HepG2 (cell line): ENCODE measurements at regions not wholly inside any gene's neighbourhood (a gene's known extent, or its start where the extent isn't known, plus 50 kb on each side); places are given as distances from the start of the nearest gene placed in this dataset.

Source experiments
- CCDC6 ChIP-seq: sonication (generic); formaldehyde crosslinking; IDR thresholded peaks from 2 replicates; pipeline ENCODE4 v1.8.1; 2022; ENCODE audit warnings: mild to moderate bottlenecking, missing genetic modification reagents, moderate library complexity
- FLYWCH1 ChIP-seq: sonication (generic); formaldehyde crosslinking; IDR thresholded peaks from 2 replicates; pipeline ENCODE4 v1.8.1; 2023; ENCODE audit warnings: mild to moderate bottlenecking, missing genetic modification reagents
- FOXK2 ChIP-seq: fragments of 450-650 bp; IDR thresholded peaks from 2 replicates; pipeline ENCODE4 v1.6.1; 2016
- HNRNPUL1 ChIP-seq: fragments of 200-400 bp; formaldehyde crosslinking; IDR thresholded peaks from 2 replicates; pipeline ENCODE4 v1.6.1; 2017; ENCODE audit warnings: low read depth, mild to moderate bottlenecking, low read length, moderate library complexity
- HOXA7 ChIP-seq: sonication (generic); formaldehyde crosslinking; IDR thresholded peaks from 2 replicates; pipeline ENCODE4 v1.8.1; 2022; ENCODE audit warnings: mild to moderate bottlenecking, missing genetic modification reagents, moderate library complexity
- IRX3 ChIP-seq: sonication (generic); formaldehyde crosslinking; IDR thresholded peaks from 2 replicates; pipeline ENCODE4 v1.8.1; 2023; ENCODE audit warnings: mild to moderate bottlenecking, low read depth, missing genetic modification reagents, borderline replicate concordance
- MAFF ChIP-seq: IDR thresholded peaks from 2 replicates; pipeline ENCODE4 v1.6.1; 2011; ENCODE audit warnings: low read depth, low read length, improper control_type of control experiment
- MATR3 ChIP-seq: sonication (generic); formaldehyde crosslinking; IDR thresholded peaks from 2 replicates; pipeline ENCODE4 v1.4.0; 2020; ENCODE audit warnings: missing genetic modification reagents
- RARG ChIP-seq: sonication (generic); formaldehyde crosslinking; IDR thresholded peaks from 2 replicates; pipeline ENCODE4 v1.4.0; 2020; ENCODE audit warnings: low read depth, mild to moderate bottlenecking, missing genetic modification reagents
- SOX6 ChIP-seq, 2 experiments: fragments of 450-650 bp in 1 of 2; sonication (generic) in 1 of 2; formaldehyde crosslinking in 1 of 2; IDR thresholded peaks; 2 replicates each; pipeline versions ENCODE4 v1.4.0 to v1.6.1; 2017 to 2020; ENCODE audit warnings: antibody characterized with exemption in 1 of 2, mild to moderate bottlenecking in 1 of 2, missing genetic modification reagents in 1 of 2
- TMF1 ChIP-seq: sonication (generic); formaldehyde crosslinking; IDR thresholded peaks from 2 replicates; pipeline ENCODE4 v1.8.1; 2022; ENCODE audit warnings: low read depth, missing genetic modification reagents
- YEATS4 ChIP-seq: sonication (generic); formaldehyde crosslinking; IDR thresholded peaks from 2 replicates; pipeline ENCODE4 v1.4.0; 2020; ENCODE audit warnings: missing genetic modification reagents, borderline replicate concordance
- YY1 ChIP-seq: IDR thresholded peaks from 2 replicates; pipeline ENCODE4 v1.6.1; 2011; ENCODE audit warnings: low read length, low read depth, moderate library complexity, mild to moderate bottlenecking; ENCODE audit not compliant: insufficient read depth, insufficient replicate concordance
- ZMYM4 ChIP-seq: sonication (generic); formaldehyde crosslinking; IDR thresholded peaks from 2 replicates; pipeline ENCODE4 v1.8.1; 2023; ENCODE audit warnings: mild to moderate bottlenecking, missing genetic modification reagents
- ZNF251 ChIP-seq: sonication (generic); formaldehyde crosslinking; IDR thresholded peaks from 2 replicates; pipeline ENCODE4 v1.9.0; 2021; ENCODE audit warnings: mild to moderate bottlenecking, missing genetic modification reagents
- ZNF253 ChIP-seq: sonication (generic); formaldehyde crosslinking; IDR thresholded peaks from 2 replicates; pipeline ENCODE4 v1.8.0; 2022; ENCODE audit warnings: mild to moderate bottlenecking, missing genetic modification reagents, borderline replicate concordance
- ZNF350 ChIP-seq: sonication (generic); formaldehyde crosslinking; IDR thresholded peaks from 2 replicates; pipeline ENCODE4 v1.4.0; 2020; ENCODE audit warnings: mild to moderate bottlenecking, low read depth, missing genetic modification reagents, borderline replicate concordance
- ZNF891 ChIP-seq: sonication (generic); formaldehyde crosslinking; IDR thresholded peaks from 2 replicates; pipeline ENCODE4 v1.5.0; 2020; ENCODE audit warnings: mild to moderate bottlenecking, missing genetic modification reagents
- TF ChIP-seq, protein P1 (sequence below): sonication (generic); formaldehyde crosslinking; conservative IDR thresholded peaks from 2 replicates; pipeline ENCODE4 v1.4.0; 2020; ENCODE audit warnings: missing genetic modification reagents
- TF ChIP-seq, protein P2 (sequence below): conservative IDR thresholded peaks from 2 replicates; pipeline ENCODE4 v1.6.1; 2018; ENCODE audit warnings: missing genetic modification reagents
- TF ChIP-seq, protein P3 (sequence below): sonication (generic); formaldehyde crosslinking; IDR thresholded peaks from 2 replicates; pipeline ENCODE4 v1.5.0; 2020; ENCODE audit warnings: mild to moderate bottlenecking, missing genetic modification reagents, moderate library complexity
- TF ChIP-seq, protein P4 (sequence below): sonication (generic); formaldehyde crosslinking; IDR thresholded peaks from 2 replicates; pipeline ENCODE4 v1.5.1; 2020; ENCODE audit warnings: missing genetic modification reagents, mild to moderate bottlenecking, borderline replicate concordance
- TF ChIP-seq, protein P5 (sequence below): IDR thresholded peaks from 2 replicates; pipeline ENCODE4 v1.6.1; 2016; ENCODE audit warnings: missing genetic modification reagents, missing compliant biosample characterization

DNA sequence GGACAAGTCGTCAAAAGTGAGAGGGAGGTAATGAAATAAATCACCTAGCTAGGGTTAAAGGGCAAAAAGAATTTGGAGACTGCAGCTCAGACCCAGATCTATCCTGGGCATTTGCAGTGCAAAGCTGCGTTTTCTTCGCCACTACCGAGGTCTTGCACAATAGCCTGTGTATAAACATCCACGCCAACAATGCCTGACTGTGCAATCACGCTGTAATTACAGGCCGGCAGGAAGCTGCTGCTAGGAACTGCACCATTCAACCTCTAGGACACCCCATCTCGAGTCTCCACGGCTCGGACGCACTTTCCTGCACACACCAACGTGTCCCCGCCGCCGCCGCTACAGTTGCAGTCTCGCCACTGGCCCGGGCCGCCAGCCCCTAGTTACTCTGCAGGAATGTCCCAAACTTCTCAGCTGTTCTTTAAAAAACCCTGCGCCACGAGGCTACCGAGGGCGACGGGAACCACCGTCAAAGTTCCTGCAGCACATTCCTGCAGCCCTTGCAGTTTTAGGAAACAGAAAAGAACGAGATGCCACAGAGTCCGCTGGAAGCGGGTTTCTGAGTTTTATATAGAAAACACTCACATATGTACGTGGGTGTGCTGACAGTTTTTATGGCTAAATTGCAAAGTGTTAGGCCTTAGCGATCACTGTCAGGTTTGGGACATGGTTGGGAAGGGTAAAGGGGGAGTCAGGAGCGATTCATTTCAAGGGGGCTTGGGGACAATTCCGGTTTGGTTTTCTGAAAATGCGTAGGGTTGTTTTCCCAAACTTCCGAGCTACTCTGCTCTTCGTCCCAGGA lies 65.6 kb upstream of the PTGR2 start (continued):
- TF ChIP-seq, protein P1, sequence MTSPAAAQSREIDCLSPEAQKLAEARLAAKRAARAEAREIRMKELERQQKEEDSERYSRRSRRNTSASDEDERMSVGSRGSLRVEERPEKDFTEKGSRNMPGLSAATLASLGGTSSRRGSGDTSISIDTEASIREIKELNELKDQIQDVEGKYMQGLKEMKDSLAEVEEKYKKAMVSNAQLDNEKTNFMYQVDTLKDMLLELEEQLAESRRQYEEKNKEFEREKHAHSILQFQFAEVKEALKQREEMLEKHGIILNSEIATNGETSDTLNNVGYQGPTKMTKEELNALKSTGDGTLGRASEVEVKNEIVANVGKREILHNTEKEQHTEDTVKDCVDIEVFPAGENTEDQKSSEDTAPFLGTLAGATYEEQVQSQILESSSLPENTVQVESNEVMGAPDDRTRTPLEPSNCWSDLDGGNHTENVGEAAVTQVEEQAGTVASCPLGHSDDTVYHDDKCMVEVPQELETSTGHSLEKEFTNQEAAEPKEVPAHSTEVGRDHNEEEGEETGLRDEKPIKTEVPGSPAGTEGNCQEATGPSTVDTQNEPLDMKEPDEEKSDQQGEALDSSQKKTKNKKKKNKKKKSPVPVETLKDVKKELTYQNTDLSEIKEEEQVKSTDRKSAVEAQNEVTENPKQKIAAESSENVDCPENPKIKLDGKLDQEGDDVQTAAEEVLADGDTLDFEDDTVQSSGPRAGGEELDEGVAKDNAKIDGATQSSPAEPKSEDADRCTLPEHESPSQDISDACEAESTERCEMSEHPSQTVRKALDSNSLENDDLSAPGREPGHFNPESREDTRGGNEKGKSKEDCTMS: no peak
- TF ChIP-seq TMF1 (CRISPR knock-in tag): peak; percentile 86; the same call in 1 of the 2 replicates
- TF ChIP-seq RARG (CRISPR knock-in tag): no peak
- TF ChIP-seq, protein P2, sequence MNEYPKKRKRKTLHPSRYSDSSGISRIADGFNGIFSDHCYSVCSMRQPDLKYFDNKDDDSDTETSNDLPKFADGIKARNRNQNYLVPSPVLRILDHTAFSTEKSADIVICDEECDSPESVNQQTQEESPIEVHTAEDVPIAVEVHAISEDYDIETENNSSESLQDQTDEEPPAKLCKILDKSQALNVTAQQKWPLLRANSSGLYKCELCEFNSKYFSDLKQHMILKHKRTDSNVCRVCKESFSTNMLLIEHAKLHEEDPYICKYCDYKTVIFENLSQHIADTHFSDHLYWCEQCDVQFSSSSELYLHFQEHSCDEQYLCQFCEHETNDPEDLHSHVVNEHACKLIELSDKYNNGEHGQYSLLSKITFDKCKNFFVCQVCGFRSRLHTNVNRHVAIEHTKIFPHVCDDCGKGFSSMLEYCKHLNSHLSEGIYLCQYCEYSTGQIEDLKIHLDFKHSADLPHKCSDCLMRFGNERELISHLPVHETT (CRISPR knock-in tag): peak; percentile 53; the same call in 1 of the 2 replicates
- TF ChIP-seq, protein P3, sequence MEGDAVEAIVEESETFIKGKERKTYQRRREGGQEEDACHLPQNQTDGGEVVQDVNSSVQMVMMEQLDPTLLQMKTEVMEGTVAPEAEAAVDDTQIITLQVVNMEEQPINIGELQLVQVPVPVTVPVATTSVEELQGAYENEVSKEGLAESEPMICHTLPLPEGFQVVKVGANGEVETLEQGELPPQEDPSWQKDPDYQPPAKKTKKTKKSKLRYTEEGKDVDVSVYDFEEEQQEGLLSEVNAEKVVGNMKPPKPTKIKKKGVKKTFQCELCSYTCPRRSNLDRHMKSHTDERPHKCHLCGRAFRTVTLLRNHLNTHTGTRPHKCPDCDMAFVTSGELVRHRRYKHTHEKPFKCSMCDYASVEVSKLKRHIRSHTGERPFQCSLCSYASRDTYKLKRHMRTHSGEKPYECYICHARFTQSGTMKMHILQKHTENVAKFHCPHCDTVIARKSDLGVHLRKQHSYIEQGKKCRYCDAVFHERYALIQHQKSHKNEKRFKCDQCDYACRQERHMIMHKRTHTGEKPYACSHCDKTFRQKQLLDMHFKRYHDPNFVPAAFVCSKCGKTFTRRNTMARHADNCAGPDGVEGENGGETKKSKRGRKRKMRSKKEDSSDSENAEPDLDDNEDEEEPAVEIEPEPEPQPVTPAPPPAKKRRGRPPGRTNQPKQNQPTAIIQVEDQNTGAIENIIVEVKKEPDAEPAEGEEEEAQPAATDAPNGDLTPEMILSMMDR (CRISPR knock-in tag): peak; percentile 36; the same call in 1 of the 2 replicates
- peak; percentile 55; the same call in 1 of the 2 replicates for TF ChIP-seq IRX3 (CRISPR knock-in tag)
- no peak for TF ChIP-seq ZNF251 (CRISPR knock-in tag)
- TF ChIP-seq ZNF350 (CRISPR knock-in tag): peak; percentile 56; the same call in 1 of the 2 replicates
- peak; percentile 45 for TF ChIP-seq YY1
- TF ChIP-seq MAFF: peak; percentile 53; the same call in 1 of the 2 replicates
- TF ChIP-seq MATR3 (CRISPR knock-in tag): no peak
- peak; percentile 73; the same call in 1 of the 2 replicates for TF ChIP-seq YEATS4 (CRISPR knock-in tag)
- no peak for TF ChIP-seq SOX6 (IDR thresholded peaks at IDR 0.05)
- TF ChIP-seq SOX6 (CRISPR knock-in tag; IDR thresholded peaks at IDR 0.05): peak; percentile 97
- TF ChIP-seq HOXA7: no peak
- no peak for TF ChIP-seq ZNF253
- TF ChIP-seq, protein P4, sequence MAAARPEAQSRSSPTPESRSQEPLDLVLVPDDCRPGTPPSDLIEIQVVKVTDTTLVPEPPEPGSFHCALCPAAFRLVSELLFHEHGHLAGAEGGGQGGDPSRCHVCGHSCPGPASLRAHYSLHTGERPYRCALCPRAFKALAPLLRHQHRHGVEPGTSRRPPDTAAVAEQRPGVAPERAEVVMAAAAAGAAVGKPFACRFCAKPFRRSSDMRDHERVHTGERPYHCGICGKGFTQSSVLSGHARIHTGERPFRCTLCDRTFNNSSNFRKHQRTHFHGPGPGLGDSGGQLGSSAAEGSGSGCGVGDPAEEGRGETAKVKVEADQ (CRISPR knock-in tag): no peak
- TF ChIP-seq, protein P5, sequence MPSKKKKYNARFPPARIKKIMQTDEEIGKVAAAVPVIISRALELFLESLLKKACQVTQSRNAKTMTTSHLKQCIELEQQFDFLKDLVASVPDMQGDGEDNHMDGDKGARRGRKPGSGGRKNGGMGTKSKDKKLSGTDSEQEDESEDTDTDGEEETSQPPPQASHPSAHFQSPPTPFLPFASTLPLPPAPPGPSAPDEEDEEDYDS (CRISPR knock-in tag): peak; percentile 75
- no peak for TF ChIP-seq FLYWCH1 (CRISPR knock-in tag)
- TF ChIP-seq ZMYM4 (CRISPR knock-in tag): peak; percentile 71
- TF ChIP-seq CCDC6 (CRISPR knock-in tag): no peak
- no peak for TF ChIP-seq HNRNPUL1
- no peak for TF ChIP-seq ZNF891 (CRISPR knock-in tag)
- TF ChIP-seq FOXK2: peak; percentile 90
